Stimulated activated effector memory CD8-positive, alpha-beta T cell treated with anti-CD3 and anti-CD28 coated beads, Interleukin-12 subunit alpha, Interleukin-12 subunit beta, amount 100 ng/mL, for 72 hours (primary cell): ENCODE measurements at regions not wholly inside any gene's neighbourhood (a gene's known extent, or its start where the extent isn't known, plus 50 kb on each side); places are given as distances from the start of the nearest gene placed in this dataset.

ENCODE experiments used
- ATAC-seq: fragments of 150-1000 bp; cut with Tn5 transposase; 2 replicates; pipeline ENCODE4 v1.10.0; 2021
- DNase-seq, 2 donors: peaks; one replicate each; pipeline ENCODE4 v3.0.0; 2021 to 2022; ENCODE audit warnings: low spot score in 2 of 2
- H3K27ac Mint-ChIP-seq: one replicate; pipeline ENCODE4 v1.8.0; 2022; ENCODE audit warnings: mild to moderate bottlenecking, mixed read lengths
- H3K36me3 Mint-ChIP-seq: one replicate; pipeline ENCODE4 v1.8.0; 2022; ENCODE audit warnings: mild to moderate bottlenecking, mixed read lengths
- H3K4me1 Mint-ChIP-seq: one replicate; pipeline ENCODE4 v1.8.0; 2022; ENCODE audit warnings: mixed read lengths
- H3K4me3 Mint-ChIP-seq: one replicate; pipeline ENCODE4 v1.8.0; 2022; ENCODE audit warnings: mild to moderate bottlenecking, mixed read lengths
- H3K9me3 Mint-ChIP-seq: one replicate; pipeline ENCODE4 v1.8.0; 2022; ENCODE audit warnings: mixed read lengths

DNA sequence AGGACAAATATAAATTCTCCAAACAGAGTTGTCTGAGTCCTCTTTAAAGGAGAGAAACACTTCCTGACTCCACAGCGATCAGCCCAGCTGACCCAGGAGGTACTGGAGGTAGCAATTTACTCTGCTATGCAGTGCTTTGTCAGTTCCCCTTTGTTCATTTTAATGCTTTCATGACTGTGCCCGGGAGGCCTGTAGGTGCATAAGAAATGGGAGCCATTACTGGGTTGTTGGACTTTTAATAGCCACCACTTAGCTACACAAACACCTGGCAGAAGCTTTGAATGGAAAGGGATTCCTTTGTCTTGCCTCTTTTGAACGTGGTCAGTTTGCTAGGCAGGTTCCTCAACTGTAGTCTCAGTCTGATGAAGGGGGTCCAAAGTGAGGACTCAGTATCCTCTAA, 59.0 kb upstream of the AFF2 start:
- DNase-seq (no peak), ATAC-seq (no peak)
- no peaks in the 10 kb centered on the region for H3K9me3 Mint-ChIP-seq
- H3K4me1 Mint-ChIP-seq: no peaks in the 10 kb centered on the region
- no peaks in the 10 kb centered on the region for H3K36me3 Mint-ChIP-seq
- no peak overlapping the region for H3K4me3 Mint-ChIP-seq
- no peak overlapping the region for H3K27ac Mint-ChIP-seq

DNA sequence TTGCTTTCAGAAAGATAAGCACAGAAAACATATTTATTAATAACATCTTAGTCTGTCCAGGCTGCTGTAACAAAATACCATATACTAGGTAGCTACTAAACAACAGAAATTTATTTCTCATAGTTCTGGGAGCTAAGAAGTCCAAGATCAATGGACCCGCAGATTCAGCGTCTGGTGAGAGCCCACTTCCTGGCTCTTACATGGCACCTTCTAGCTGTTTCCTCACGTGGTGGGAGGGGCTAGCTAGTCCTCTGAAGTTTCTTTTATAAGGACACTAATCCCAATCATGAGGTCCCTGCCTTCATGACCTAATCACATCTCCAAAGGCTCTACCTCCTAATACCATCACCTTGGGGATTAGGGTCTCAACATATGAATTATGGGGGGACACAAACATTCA, 57.2 kb upstream of the AFF2 start:
- Mint-ChIP-seq H3K4me3 (no peak overlapping the region), H3K9me3 (no peaks in the 10 kb centered on the region), H3K27ac (no peak overlapping the region), H3K4me1 (no peaks in the 10 kb centered on the region), H3K36me3 (no peaks in the 10 kb centered on the region)
- DNase-seq: no peak
- no peak for ATAC-seq

DNA sequence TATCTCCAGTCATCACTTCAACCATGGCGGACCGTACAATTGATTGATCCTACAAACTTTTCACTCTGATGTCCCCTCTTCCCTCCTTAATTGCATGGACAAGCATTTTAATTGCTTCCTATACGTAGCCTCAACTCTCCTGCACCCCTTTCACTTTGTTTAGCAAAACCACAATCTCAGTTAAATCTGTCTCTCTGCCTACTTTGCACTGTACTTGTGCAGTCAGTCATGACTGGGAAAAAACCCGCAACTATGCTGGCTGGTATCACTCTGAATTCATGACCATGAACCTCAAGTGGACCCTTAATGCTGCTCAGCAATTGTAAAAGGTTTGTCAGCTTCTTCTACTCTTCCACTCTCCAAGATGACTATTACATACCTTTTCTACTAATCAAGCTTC, 51.7 kb upstream of the AFF2 start:
- no peaks in the 10 kb centered on the region for H3K36me3 Mint-ChIP-seq
- ATAC-seq: no peak
- H3K4me1 Mint-ChIP-seq: no peaks in the 10 kb centered on the region
- H3K27ac Mint-ChIP-seq: no peak overlapping the region
- no peaks in the 10 kb centered on the region for H3K9me3 Mint-ChIP-seq
- no peak for DNase-seq
- H3K4me3 Mint-ChIP-seq: no peak overlapping the region
